ENCODE measurements at regions not wholly inside any gene's neighbourhood (a gene's known extent, or its start where the extent isn't known, plus 50 kb on each side); places are given as distances from the start of the nearest gene placed in this dataset.
A peak's percentile ranks its signal among the peaks of the same experiment; 100 is the strongest.

- Histone ChIP-seq H3K36me3 (no peaks in the 10 kb centered on the region), H3K9me3 (no peaks in the 10 kb centered on the region), H3K4me3 (no peak overlapping the region), H3K27ac (no peak overlapping the region), H3K4me1 (no peaks in the 10 kb centered on the region), H3K27me3 (peaks cover 0 to 3% (median 0%) of the 10 kb centered on the region in 3 donors)
- TF ChIP-seq EP300 (IDR thresholded peaks at IDR 0.05) (no peak), CTCF (IDR thresholded peaks at IDR 0.05) (peak in 3 of 4 experiments; percentile 9 to 28 (median 15)), POLR2AphosphoS5 (IDR thresholded peaks at IDR 0.05) (no peak), POLR2A (IDR thresholded peaks at IDR 0.05) (no peak)
- 3 to 17% methylated on average over 6 of the region's 6 CpGs for WGBS, 2 donors
- DNase-seq: no peak
- intact Hi-C loops (cut with DNase I): loop anchor here (2.0 to 10.0 kb wide), 3 partner anchors 602 to 809 kb away; partner anchors contain the start of gene JAG1
Observed at GRCh38 chr20:11274141-11274594, 600.4 kb upstream of the JAG1 start.

- intact Hi-C loops (cut with DNase I): loop anchor here (2.0 to 10.0 kb wide), 2 partner anchors 723 to 811 kb away; no protein-coding TSS in a partner anchor
- Histone ChIP-seq H3K27me3 (peaks cover 0 to 3% (median 0%) of the 10 kb centered on the region in 3 donors), H3K36me3 (no peaks in the 10 kb centered on the region), H3K4me3 (no peak overlapping the region), H3K9me3 (no peaks in the 10 kb centered on the region), H3K27ac (no peak overlapping the region), H3K4me1 (no peaks in the 10 kb centered on the region)
- 91 to 98% methylated on average over 2 of the region's 2 CpGs for WGBS, 2 donors
- TF ChIP-seq CTCF (IDR thresholded peaks at IDR 0.05): no peak
- no peak for TF ChIP-seq POLR2A (IDR thresholded peaks at IDR 0.05)
- TF ChIP-seq POLR2AphosphoS5 (IDR thresholded peaks at IDR 0.05): no peak
- no peak for TF ChIP-seq EP300 (IDR thresholded peaks at IDR 0.05)
- DNase-seq: no peak
Observed at GRCh38 chr20:11275740-11276139, 601.9 kb upstream of the JAG1 start.

DNA sequence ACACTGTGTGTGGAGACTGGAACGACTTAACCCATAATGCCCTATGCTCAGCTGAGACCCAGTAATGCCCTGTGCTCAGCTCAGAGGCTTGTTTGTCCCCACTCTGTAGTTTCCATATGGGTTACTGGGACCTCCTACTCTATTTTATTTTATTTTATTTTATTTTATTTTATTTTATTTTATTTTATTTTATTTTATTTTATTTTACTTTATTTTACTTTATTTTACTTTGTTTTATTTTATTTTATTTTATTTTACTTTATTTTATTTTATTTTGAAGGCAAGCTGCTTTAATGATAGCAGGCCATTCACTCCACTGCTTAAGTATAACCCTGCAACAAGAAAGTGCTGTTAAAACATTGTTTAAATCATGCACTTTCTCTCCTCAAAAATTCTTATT, 603.4 kb upstream of the JAG1 start:
- peaks cover 0 to 3% (median 0%) of the 10 kb centered on the region in 3 donors for H3K27me3 ChIP-seq
- WGBS, 2 donors: 80 to 85% methylated on average over 1 of the region's 1 CpG
- H3K9me3 ChIP-seq: no peaks in the 10 kb centered on the region
- H3K4me1 ChIP-seq: no peaks in the 10 kb centered on the region
- H3K36me3 ChIP-seq: no peaks in the 10 kb centered on the region
- DNase-seq: no peak
- H3K27ac ChIP-seq: no peak overlapping the region
- intact Hi-C loops (cut with DNase I): loop anchor here (10.0 kb wide), 1 partner anchor 812 kb away; no protein-coding TSS in a partner anchor
- no peak overlapping the region for H3K4me3 ChIP-seq
- TF ChIP-seq POLR2AphosphoS5 (IDR thresholded peaks at IDR 0.05): no peak
- TF ChIP-seq CTCF (IDR thresholded peaks at IDR 0.05): no peak
- TF ChIP-seq EP300 (IDR thresholded peaks at IDR 0.05): no peak
- no peak for TF ChIP-seq POLR2A (IDR thresholded peaks at IDR 0.05)

DNA sequence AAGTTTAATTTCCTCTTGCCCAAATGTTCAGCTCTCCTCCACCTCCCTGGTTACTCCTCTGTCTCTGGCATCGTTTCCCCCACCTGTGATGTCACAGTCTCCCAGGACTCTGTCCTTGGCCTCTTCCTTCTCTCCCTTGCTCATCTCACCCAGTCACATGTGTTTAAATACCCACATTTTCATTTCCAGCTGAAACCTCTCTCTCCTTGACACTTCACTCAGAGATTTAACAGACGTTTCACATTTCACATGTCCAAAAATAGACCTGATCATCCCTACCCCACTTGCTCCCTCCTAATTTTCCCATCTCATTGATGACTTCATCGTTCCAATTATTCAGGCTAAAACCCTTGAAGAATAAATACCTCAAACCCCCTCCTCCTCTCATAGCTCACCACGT, 604.1 kb upstream of the JAG1 start:
- Histone ChIP-seq H3K4me3 (no peak overlapping the region), H3K27me3 (peaks cover 0 to 3% (median 0%) of the 10 kb centered on the region in 3 donors), H3K4me1 (no peaks in the 10 kb centered on the region), H3K27ac (no peak overlapping the region), H3K36me3 (no peaks in the 10 kb centered on the region), H3K9me3 (no peaks in the 10 kb centered on the region)
- intact Hi-C loops (cut with DNase I): loop anchor here (10.0 kb wide), 1 partner anchor 813 kb away; no protein-coding TSS in a partner anchor
- no peak for DNase-seq
- 83 to 88% methylated on average over 4 of the region's 4 CpGs for WGBS, 2 donors
- no peak for TF ChIP-seq POLR2A (IDR thresholded peaks at IDR 0.05)
- no peak for TF ChIP-seq EP300 (IDR thresholded peaks at IDR 0.05)
- no peak for TF ChIP-seq POLR2AphosphoS5 (IDR thresholded peaks at IDR 0.05)
- TF ChIP-seq CTCF (IDR thresholded peaks at IDR 0.05): no peak

GRCh38 chr20:11278461-11278860, 604.7 kb upstream of the JAG1 start:
- intact Hi-C loops (cut with DNase I): loop anchor here (10.0 kb wide), 1 partner anchor 814 kb away; no protein-coding TSS in a partner anchor
- Histone ChIP-seq H3K9me3 (no peaks in the 10 kb centered on the region), H3K4me1 (no peaks in the 10 kb centered on the region), H3K36me3 (no peaks in the 10 kb centered on the region), H3K4me3 (no peak overlapping the region), H3K27ac (no peak overlapping the region), H3K27me3 (peaks cover 0 to 3% (median 0%) of the 10 kb centered on the region in 3 donors)
- DNase-seq: no peak
- TF ChIP-seq EP300 (IDR thresholded peaks at IDR 0.05) (no peak), POLR2A (IDR thresholded peaks at IDR 0.05) (no peak), CTCF (IDR thresholded peaks at IDR 0.05) (no peak), POLR2AphosphoS5 (IDR thresholded peaks at IDR 0.05) (no peak)
- WGBS, 2 donors: 91 to 94% methylated on average over 2 of the region's 2 CpGs

All from sigmoid colon (tissue), 6 donors.